NB4 (cell line): ENCODE measurements at regions not wholly inside any gene's neighbourhood (a gene's known extent, or its start where the extent isn't known, plus 50 kb on each side); places are given as distances from the start of the nearest gene placed in this dataset.

Experiments used
- POLR2A ChIP-seq: IDR thresholded peaks from 2 replicates; pipeline ENCODE4 v1.6.1; 2011; ENCODE audit warnings: mild to moderate bottlenecking; ENCODE audit not compliant: insufficient read length; ENCODE audit errors: extremely low read depth
- TF ChIP-seq, protein P1 (sequence below): IDR thresholded peaks from one replicate; pipeline ENCODE4 v1.5.1; 2012; ENCODE audit warnings: low read depth, low read length
- TF ChIP-seq, protein P2 (sequence below): IDR thresholded peaks from 2 replicates; pipeline ENCODE4 v1.6.1; 2011; ENCODE audit warnings: low read depth, low read length

DNA sequence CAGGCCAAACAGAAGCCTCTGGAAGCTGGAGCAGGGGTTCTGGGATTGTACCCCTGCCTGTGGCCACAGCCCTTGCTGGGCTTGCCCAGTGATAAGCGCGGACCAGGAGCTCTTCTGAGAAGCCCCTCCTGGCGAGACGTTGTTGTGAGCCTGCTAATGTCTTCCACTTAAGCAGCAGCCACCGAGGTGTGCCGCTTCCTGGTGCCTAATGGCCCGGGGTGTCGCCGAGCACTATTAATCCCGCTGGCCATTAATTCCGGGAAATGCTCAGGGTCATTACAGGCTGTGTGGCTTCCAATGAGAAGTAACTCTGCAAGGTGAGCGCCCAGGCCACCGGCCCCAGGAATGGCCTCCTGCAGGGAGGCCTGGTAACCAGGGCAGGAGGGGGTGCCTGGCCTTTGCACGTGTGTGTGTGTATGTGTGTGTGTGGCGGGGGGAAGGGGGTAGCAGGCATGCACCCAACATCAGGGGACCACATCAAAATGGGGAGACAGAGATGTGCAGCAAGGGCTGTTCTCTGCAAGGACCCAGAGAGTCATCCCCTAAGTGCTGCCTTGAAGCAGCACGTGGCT is 175.0 kb downstream of the URI1 start:
- TF ChIP-seq POLR2A: no peak
- TF ChIP-seq, protein P1, sequence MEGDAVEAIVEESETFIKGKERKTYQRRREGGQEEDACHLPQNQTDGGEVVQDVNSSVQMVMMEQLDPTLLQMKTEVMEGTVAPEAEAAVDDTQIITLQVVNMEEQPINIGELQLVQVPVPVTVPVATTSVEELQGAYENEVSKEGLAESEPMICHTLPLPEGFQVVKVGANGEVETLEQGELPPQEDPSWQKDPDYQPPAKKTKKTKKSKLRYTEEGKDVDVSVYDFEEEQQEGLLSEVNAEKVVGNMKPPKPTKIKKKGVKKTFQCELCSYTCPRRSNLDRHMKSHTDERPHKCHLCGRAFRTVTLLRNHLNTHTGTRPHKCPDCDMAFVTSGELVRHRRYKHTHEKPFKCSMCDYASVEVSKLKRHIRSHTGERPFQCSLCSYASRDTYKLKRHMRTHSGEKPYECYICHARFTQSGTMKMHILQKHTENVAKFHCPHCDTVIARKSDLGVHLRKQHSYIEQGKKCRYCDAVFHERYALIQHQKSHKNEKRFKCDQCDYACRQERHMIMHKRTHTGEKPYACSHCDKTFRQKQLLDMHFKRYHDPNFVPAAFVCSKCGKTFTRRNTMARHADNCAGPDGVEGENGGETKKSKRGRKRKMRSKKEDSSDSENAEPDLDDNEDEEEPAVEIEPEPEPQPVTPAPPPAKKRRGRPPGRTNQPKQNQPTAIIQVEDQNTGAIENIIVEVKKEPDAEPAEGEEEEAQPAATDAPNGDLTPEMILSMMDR: no peak
- TF ChIP-seq, protein P2, sequence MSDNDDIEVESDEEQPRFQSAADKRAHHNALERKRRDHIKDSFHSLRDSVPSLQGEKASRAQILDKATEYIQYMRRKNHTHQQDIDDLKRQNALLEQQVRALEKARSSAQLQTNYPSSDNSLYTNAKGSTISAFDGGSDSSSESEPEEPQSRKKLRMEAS: no peak
